IMR-90 (cell line): ENCODE measurements at regions not wholly inside any gene's neighbourhood (a gene's known extent, or its start where the extent isn't known, plus 50 kb on each side); places are given as distances from the start of the nearest gene placed in this dataset.

Source experiments
- ATAC-seq: fragments of 200-7000 bp; cut with Tn5 transposase; 2 replicates; pipeline ENCODE4 v1.9.1; 2020; ENCODE audit warnings: low read depth, mild to moderate bottlenecking, moderate library complexity
- BruUV-seq: library from RNA; stranded (reverse); fragments of 400-500 nt; replicated peaks from 2 replicates; lab custom pipeline; 2021; lab: Mats Ljungman, UMichigan
- CTCF ChIA-PET: fragments of 300-600 bp; formaldehyde crosslinking; extraction: SDS; loops from one replicate; lab custom pipeline; 2021; ENCODE audit warnings: antibody characterized with exemption; lab: Yijun Ruan, JAX
- POLR2A ChIA-PET: fragments of 300-600 bp; sonication (Branson Sonifier 250); formaldehyde crosslinking; loops from one replicate; lab custom pipeline; 2022; ENCODE audit warnings: antibody characterized with exemption; ENCODE audit not compliant: unreplicated experiment; lab: Charles Lee
- DNase-seq: peaks from one replicate; pipeline ENCODE4 v3.0.0; 2013
- H2AFZ ChIP-seq: replicated peaks from 2 replicates; pipeline ENCODE3; 2013; ENCODE audit warnings: low read length, mild to moderate bottlenecking; ENCODE audit not compliant: poor library complexity
- H2AK5ac ChIP-seq: 2 replicates; pipeline ENCODE4 v1.6.1; 2013; ENCODE audit warnings: low read depth, low read length, inconsistent platforms
- H2AK9ac ChIP-seq: replicated peaks from 2 replicates; pipeline ENCODE3; 2013; ENCODE audit warnings: mild to moderate bottlenecking, low read depth, low read length, moderate library complexity; ENCODE audit not compliant: poor library complexity
- H2BK120ac ChIP-seq: 2 replicates; pipeline ENCODE4 v1.6.1; 2013; ENCODE audit warnings: low read depth, low read length, inconsistent platforms
- H2BK15ac ChIP-seq: 3 replicates; pipeline ENCODE4 v1.6.1; 2013; ENCODE audit warnings: low read depth, low read length, inconsistent platforms
- H2BK20ac ChIP-seq: 2 replicates; pipeline ENCODE4 v1.6.1; 2013; ENCODE audit warnings: low read depth, mild to moderate bottlenecking, inconsistent platforms, low read length, moderate library complexity
- H2BK5ac ChIP-seq: 2 replicates; pipeline ENCODE4 v1.6.1; 2013; ENCODE audit warnings: mild to moderate bottlenecking, low read depth, low read length, inconsistent platforms; ENCODE audit not compliant: poor library complexity, severe bottlenecking
- H3K14ac ChIP-seq: replicated peaks from 2 replicates; pipeline ENCODE4 v1.6.1; 2013; ENCODE audit warnings: low read depth, low read length, inconsistent platforms
- H3K18ac ChIP-seq: 2 replicates; pipeline ENCODE4 v1.6.1; 2013; ENCODE audit warnings: low read depth, low read length, control low read depth
- H3K23ac ChIP-seq: 2 replicates; pipeline ENCODE4 v1.6.1; 2013; ENCODE audit warnings: low read depth, low read length, inconsistent platforms
- H3K27ac ChIP-seq: 2 replicates; pipeline ENCODE4 v1.5.1; 2013; ENCODE audit warnings: mild to moderate bottlenecking, control low read depth, low read length; ENCODE audit not compliant: insufficient read depth
- H3K27me3 ChIP-seq: 2 replicates; pipeline ENCODE4 v1.6.1; 2013; ENCODE audit warnings: low read length; ENCODE audit not compliant: control insufficient read depth, insufficient read depth
- H3K36me3 ChIP-seq: 2 replicates; pipeline ENCODE4 v1.6.1; 2013; ENCODE audit warnings: low read length, mixed read lengths; ENCODE audit not compliant: control insufficient read depth, insufficient read depth
- H3K4ac ChIP-seq: 2 replicates; pipeline ENCODE4 v1.6.1; 2013; ENCODE audit warnings: low read depth, low read length, inconsistent platforms
- H3K4me1 ChIP-seq: 2 replicates; pipeline ENCODE4 v1.6.1; 2013; ENCODE audit warnings: low read length, mixed read lengths; ENCODE audit not compliant: control insufficient read depth, insufficient read depth
- H3K4me2 ChIP-seq: 2 replicates; pipeline ENCODE4 v1.6.1; 2013; ENCODE audit warnings: low read depth, mild to moderate bottlenecking, control low read depth, low read length, moderate library complexity
- H3K4me3 ChIP-seq: 2 replicates; pipeline ENCODE4 v1.5.1; 2013; ENCODE audit warnings: low read depth, mild to moderate bottlenecking, control low read depth, low read length, moderate library complexity; ENCODE audit not compliant: insufficient read depth
- H3K56ac ChIP-seq: 2 replicates; pipeline ENCODE4 v1.6.1; 2013; ENCODE audit warnings: low read length, inconsistent platforms; ENCODE audit not compliant: insufficient read depth; ENCODE audit errors: extremely low read depth
- H3K79me1 ChIP-seq, 2 experiments: 2 replicates each; pipeline ENCODE4 v1.6.1; 2013; ENCODE audit warnings: low read length in 2 of 2, inconsistent platforms in 1 of 2, low read depth in 1 of 2
- H3K9ac ChIP-seq: 2 replicates; pipeline ENCODE4 v1.6.1; 2013; ENCODE audit warnings: low read depth, low read length, control low read depth
- H3K9me1 ChIP-seq: 2 replicates; pipeline ENCODE4 v1.6.1; 2013; ENCODE audit warnings: low read length, inconsistent platforms; ENCODE audit not compliant: insufficient read depth
- H3K9me3 ChIP-seq: 2 replicates; pipeline ENCODE4 v1.6.1; 2013; ENCODE audit warnings: low read length; ENCODE audit not compliant: control insufficient read depth, insufficient read depth
- H4K20me1 ChIP-seq: 2 replicates; pipeline ENCODE4 v1.6.1; 2013; ENCODE audit warnings: low read length, inconsistent platforms; ENCODE audit not compliant: insufficient read depth
- H4K5ac ChIP-seq: 2 replicates; pipeline ENCODE4 v1.6.1; 2013; ENCODE audit warnings: mild to moderate bottlenecking, low read depth, low read length, control low read depth
- H4K8ac ChIP-seq, 2 experiments: 2 replicates each; pipeline ENCODE4 v1.6.1; 2013; ENCODE audit warnings: low read depth in 2 of 2, low read length in 2 of 2, control low read depth in 1 of 2, inconsistent platforms in 1 of 2
- H4K91ac ChIP-seq: 2 replicates; pipeline ENCODE4 v1.6.1; 2013; ENCODE audit warnings: low read depth, low read length, inconsistent platforms; ENCODE audit not compliant: insufficient read depth
- CTCF ChIP-seq: conservative IDR thresholded peaks from 2 replicates; pipeline ENCODE4 v1.5.1; 2012; ENCODE audit warnings: mild to moderate bottlenecking, low read depth, low read length, improper control_type of control experiment
- MXI1 ChIP-seq: IDR thresholded peaks from 2 replicates; pipeline ENCODE4 v1.6.1; 2012; ENCODE audit warnings: low read depth, mild to moderate bottlenecking, low read length, moderate library complexity, borderline replicate concordance
- POLR2A ChIP-seq: IDR thresholded peaks from 2 replicates; pipeline ENCODE4 v1.6.1; 2012; ENCODE audit warnings: mild to moderate bottlenecking, low read depth, low read length
- RAD21 ChIP-seq: IDR thresholded peaks from 2 replicates; pipeline ENCODE4 v1.6.1; 2012; ENCODE audit warnings: low read length, improper control_type of control experiment
- WGBS, 2 experiments: methylation state at CpG; one replicate each; pipeline versions ENCODE4 v1.1.5 to v1.1.7; 2013; ENCODE audit warnings: missing lambda C conversion rate in 2 of 2; ENCODE audit not compliant: insufficient read length in 1 of 2; ENCODE audit errors: extremely low coverage in 2 of 2; 5-methylcytosine and 5-hydroxymethylcytosine counted together
- dilution Hi-C: fragments of 300-500 bp; cut with HindIII; formaldehyde crosslinking; loops from one replicate; pipeline ENCODE4 v1.14.3; 2018; ENCODE audit warnings: low sequenced_read_pairs; ENCODE audit not compliant: unreplicated experiment
- in situ Hi-C: fragments of 300-500 bp; cut with MboI; formaldehyde crosslinking; loops from 3 replicates; pipeline ENCODE4 v1.14.3; 2019; ENCODE audit warnings: low sequenced_read_pairs, inconsistent platforms, mixed read lengths
- intact Hi-C: fragments of 100-400 bp; cut with micrococcal nuclease; formaldehyde crosslinking; loops from 2 replicates; pipeline ENCODE4 v1.10.0; 2022

- CTCF ChIA-PET = no interaction called here
- in situ Hi-C loops = no loop called here
- ATAC-seq = no peak
These were observed 72.3 kb upstream of the IFNGR1 start for GRCh38 chr6:137291441-137291840.

More at GRCh38 chr6:137291441-137291840, 72.3 kb upstream of the IFNGR1 start:
- Histone ChIP-seq H2AK9ac (no peak overlapping the region), H3K9ac (no peak overlapping the region), H2BK15ac (no peak overlapping the region), H4K8ac (no peak overlapping the region), H3K9me3 (peaks cover 2% of the 10 kb centered on the region; the same call in 1 of the 2 replicates), H3K23ac (no peak overlapping the region), H3K27me3 (no peaks in the 10 kb centered on the region), H4K5ac (no peak overlapping the region), H2AK5ac (no peak overlapping the region), H3K4ac (no peak overlapping the region), H4K91ac (no peak overlapping the region), H3K4me2 (no peak overlapping the region), H2AFZ (no peak overlapping the region), H3K4me3 (no peak overlapping the region), H3K14ac (no peak overlapping the region), H3K79me1 (no peaks in the 10 kb centered on the region), H2BK120ac (no peak overlapping the region), H3K27ac (no peak overlapping the region), H3K56ac (no peak overlapping the region), H2BK5ac (no peak overlapping the region), H3K4me1 (no peaks in the 10 kb centered on the region), H3K36me3 (no peaks in the 10 kb centered on the region), H4K20me1 (no peaks in the 10 kb centered on the region), H3K18ac (no peak overlapping the region), H2BK20ac (no peak overlapping the region), H3K9me1 (no peaks in the 10 kb centered on the region)
- BruUV-seq = no TSS peak
- TF ChIP-seq RAD21 (no peak), CTCF (no peak), POLR2A (no peak), MXI1 (no peak)
- intact Hi-C loops = no loop called here
- POLR2A ChIA-PET = no interaction called here
- dilution Hi-C loops = no loop called here
- WGBS, 2 experiments = no CpG with 5 or more reads among the region's 3 CpGs
- peak; percentile 12 for DNase-seq
